Colonic mucosa (tissue), 4 donors: ENCODE measurements at regions not wholly inside any gene's neighbourhood (a gene's known extent, or its start where the extent isn't known, plus 50 kb on each side); places are given as distances from the start of the nearest gene placed in this dataset.

Source experiments
- DNase-seq: peaks from one replicate; pipeline ENCODE4 v3.0.0-alpha.2; 2020
- H3K27ac ChIP-seq: fragments of 200-600 bp; one replicate; pipeline ENCODE4 v1.8.0; 2021
- H3K27me3 ChIP-seq: fragments of 200-600 bp; one replicate; pipeline ENCODE4 v1.8.0; 2021
- H3K36me3 ChIP-seq: fragments of 200-600 bp; one replicate; pipeline ENCODE4 v1.8.0; 2021
- H3K4me1 ChIP-seq: fragments of 200-600 bp; one replicate; pipeline ENCODE4 v1.8.0; 2021; ENCODE audit warnings: mild to moderate bottlenecking
- H3K4me3 ChIP-seq: fragments of 200-600 bp; one replicate; pipeline ENCODE4 v1.8.0; 2021
- H3K9ac ChIP-seq, 2 donors: one replicate each; pipeline ENCODE4 v1.7.0; 2013; ENCODE audit warnings: control low read depth in 2 of 2, low read depth in 2 of 2, low read length in 2 of 2
- H3K9me3 ChIP-seq: fragments of 200-600 bp; one replicate; pipeline ENCODE4 v1.8.0; 2021
- CTCF ChIP-seq: fragments of 200-600 bp; IDR thresholded peaks from one replicate; pipeline ENCODE4 v1.8.0; 2022; ENCODE audit warnings: antibody characterized with exemption, mild to moderate bottlenecking
- intact Hi-C: fragments of 100-400 bp; cut with DNase I; formaldehyde crosslinking; loops from one replicate; pipeline ENCODE4 v1.14.1; 2022
- donor health status: healthy.
- donor health status: DM: no; HTN: no; CAD: no.
- donor health status: DM: no; HTN: no; CAD: no.

- no peak for TF ChIP-seq CTCF
- Histone ChIP-seq H3K9me3 (no peaks in the 10 kb centered on the region), H3K9ac (no peak overlapping the region), H3K4me1 (no peaks in the 10 kb centered on the region), H3K27ac (no peak overlapping the region), H3K4me3 (no peak overlapping the region), H3K36me3 (no peaks in the 10 kb centered on the region), H3K27me3 (no peaks in the 10 kb centered on the region)
- DNase-seq, result no peak
- intact Hi-C loops, result no loop called here
Observed at GRCh38 chr12:17344649-17345048, 738.7 kb upstream of the LMO3 start.

DNA sequence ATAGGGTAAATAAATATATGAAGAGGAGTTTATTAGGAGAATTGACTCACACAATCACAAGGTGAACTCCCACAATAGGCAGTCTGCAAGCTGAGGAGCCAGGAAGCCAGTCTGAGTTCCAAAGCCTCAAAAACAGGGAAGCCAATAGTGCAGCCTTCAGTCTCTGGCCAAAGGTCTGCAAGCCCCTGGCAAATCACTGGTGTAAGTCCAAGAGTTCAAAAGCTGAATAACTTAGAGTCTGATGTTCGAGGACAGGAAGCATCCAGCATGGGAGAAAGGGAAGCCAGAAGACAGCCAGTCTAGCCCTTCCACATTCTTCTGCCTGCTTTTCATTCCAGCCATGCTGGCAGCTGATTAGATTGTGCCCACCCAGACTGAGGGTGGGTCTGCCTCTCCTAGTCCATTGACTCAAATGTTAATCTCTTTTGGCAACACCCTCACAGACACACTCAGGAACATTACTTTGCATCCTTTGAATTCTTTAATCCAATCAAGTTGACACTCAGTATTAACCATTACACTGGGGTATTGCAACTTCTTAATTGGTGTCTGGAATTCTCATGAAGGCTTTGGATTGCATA is 736.5 kb upstream of the LMO3 start:
- DNase-seq, result no peak
- H3K4me3 ChIP-seq, result no peak overlapping the region
- no peaks in the 10 kb centered on the region for H3K27me3 ChIP-seq
- no peaks in the 10 kb centered on the region for H3K4me1 ChIP-seq
- TF ChIP-seq CTCF, result no peak
- H3K9me3 ChIP-seq, result no peaks in the 10 kb centered on the region
- no peak overlapping the region for H3K9ac ChIP-seq
- no peak overlapping the region for H3K27ac ChIP-seq
- intact Hi-C loops, result no loop called here
- no peaks in the 10 kb centered on the region for H3K36me3 ChIP-seq

- no peak overlapping the region for H3K9ac ChIP-seq
- no peaks in the 10 kb centered on the region for H3K36me3 ChIP-seq
- no peak overlapping the region for H3K4me3 ChIP-seq
- intact Hi-C loops, result no loop called here
- H3K27ac ChIP-seq, result no peak overlapping the region
- no peak for TF ChIP-seq CTCF
- no peaks in the 10 kb centered on the region for H3K9me3 ChIP-seq
- no peaks in the 10 kb centered on the region for H3K4me1 ChIP-seq
- no peak for DNase-seq
- H3K27me3 ChIP-seq, result no peaks in the 10 kb centered on the region
Observed at GRCh38 chr12:17335487-17335886, 729.5 kb upstream of the LMO3 start.

- no peak for DNase-seq
- H3K9me3 ChIP-seq, result no peaks in the 10 kb centered on the region
- intact Hi-C loops, result no loop called here
- no peak overlapping the region for H3K9ac ChIP-seq
- no peaks in the 10 kb centered on the region for H3K36me3 ChIP-seq
- H3K4me1 ChIP-seq, result no peaks in the 10 kb centered on the region
- no peaks in the 10 kb centered on the region for H3K27me3 ChIP-seq
- no peak overlapping the region for H3K4me3 ChIP-seq
- no peak overlapping the region for H3K27ac ChIP-seq
- TF ChIP-seq CTCF, result no peak
Observed at GRCh38 chr12:17334784-17335183, 728.8 kb upstream of the LMO3 start.

DNA sequence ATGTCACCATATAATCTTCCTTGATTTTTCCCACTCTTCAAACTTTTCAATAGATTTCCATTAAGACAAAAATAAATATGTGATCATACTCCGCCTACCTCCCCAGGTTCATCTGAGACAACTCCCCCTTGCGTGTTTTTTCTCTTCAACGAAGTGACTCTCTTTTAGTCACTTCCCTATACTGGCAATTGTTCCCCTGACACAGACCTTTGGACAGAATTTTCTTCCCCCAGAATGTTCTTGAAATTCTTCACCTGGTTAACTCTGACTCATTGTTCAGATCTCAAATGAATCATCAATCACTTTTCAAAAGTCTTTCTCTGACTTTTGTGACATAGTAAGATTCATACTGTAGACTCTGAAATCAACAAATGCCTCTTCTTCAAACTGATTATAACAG is 727.3 kb upstream of the LMO3 start:
- Histone ChIP-seq H3K36me3 (no peaks in the 10 kb centered on the region), H3K4me1 (no peaks in the 10 kb centered on the region), H3K9ac (no peak overlapping the region), H3K9me3 (no peaks in the 10 kb centered on the region), H3K27ac (no peak overlapping the region), H3K27me3 (no peaks in the 10 kb centered on the region), H3K4me3 (no peak overlapping the region)
- no peak for TF ChIP-seq CTCF
- intact Hi-C loops, result no loop called here
- no peak for DNase-seq
